BE2C (cell line): ENCODE measurements at regions not wholly inside any gene's neighbourhood (a gene's known extent, or its start where the extent isn't known, plus 50 kb on each side); places are given as distances from the start of the nearest gene placed in this dataset.
"Not testable (repeated sequence)": the region's sequence is repeated elsewhere in the genome, so short reads cannot be mapped to it uniquely, and the experiment has no call there.

Experiments used
- DNase-seq: peaks from one replicate; pipeline ENCODE4 v3.0.0-alpha.2; 2020
- H3K27me3 ChIP-seq: fragments of 250-450 bp; sonication (Bioruptor Pico); 2 replicates; pipeline ENCODE4 v1.5.1; 2020; ENCODE audit warnings: mild to moderate bottlenecking
- H3K36me3 ChIP-seq: fragments of 250-450 bp; sonication (Bioruptor Pico); 2 replicates; pipeline ENCODE4 v1.5.1; 2020; ENCODE audit warnings: mild to moderate bottlenecking
- H3K4me1 ChIP-seq: fragments of 250-450 bp; sonication (Bioruptor Pico); 2 replicates; pipeline ENCODE4 v1.5.1; 2020
- H3K4me3 ChIP-seq: 2 replicates; pipeline ENCODE4 v1.5.1; 2011; ENCODE audit warnings: low read depth, low read length
- H3K9me3 ChIP-seq: fragments of 250-450 bp; sonication (Bioruptor Pico); 2 replicates; pipeline ENCODE4 v1.5.1; 2020
- TF ChIP-seq, protein P1 (sequence below): IDR thresholded peaks from 2 replicates; pipeline ENCODE4 v1.5.1; 2012; ENCODE audit warnings: mild to moderate bottlenecking, low read depth, low read length

DNA sequence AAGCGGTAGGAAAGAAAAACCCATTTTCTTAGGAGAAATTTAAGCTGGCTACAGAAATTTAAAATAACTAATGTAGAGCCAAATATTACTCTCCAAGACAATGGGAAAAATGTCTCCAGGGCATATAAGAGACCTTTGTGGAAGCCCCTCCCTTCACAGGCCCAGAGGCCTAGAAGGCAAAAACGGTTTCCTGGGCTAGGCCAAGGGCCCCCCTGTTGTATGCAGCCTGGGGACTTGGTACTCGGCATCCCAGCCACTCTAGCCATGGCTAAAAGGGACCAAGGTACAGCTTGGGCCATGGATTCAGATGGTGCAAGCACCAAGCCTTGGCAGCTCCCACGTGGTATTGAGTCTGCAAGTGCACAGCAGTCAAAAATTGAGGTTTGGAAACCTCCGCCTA, 90.1 kb downstream of the CGGBP1 start:
- TF ChIP-seq, protein P1, sequence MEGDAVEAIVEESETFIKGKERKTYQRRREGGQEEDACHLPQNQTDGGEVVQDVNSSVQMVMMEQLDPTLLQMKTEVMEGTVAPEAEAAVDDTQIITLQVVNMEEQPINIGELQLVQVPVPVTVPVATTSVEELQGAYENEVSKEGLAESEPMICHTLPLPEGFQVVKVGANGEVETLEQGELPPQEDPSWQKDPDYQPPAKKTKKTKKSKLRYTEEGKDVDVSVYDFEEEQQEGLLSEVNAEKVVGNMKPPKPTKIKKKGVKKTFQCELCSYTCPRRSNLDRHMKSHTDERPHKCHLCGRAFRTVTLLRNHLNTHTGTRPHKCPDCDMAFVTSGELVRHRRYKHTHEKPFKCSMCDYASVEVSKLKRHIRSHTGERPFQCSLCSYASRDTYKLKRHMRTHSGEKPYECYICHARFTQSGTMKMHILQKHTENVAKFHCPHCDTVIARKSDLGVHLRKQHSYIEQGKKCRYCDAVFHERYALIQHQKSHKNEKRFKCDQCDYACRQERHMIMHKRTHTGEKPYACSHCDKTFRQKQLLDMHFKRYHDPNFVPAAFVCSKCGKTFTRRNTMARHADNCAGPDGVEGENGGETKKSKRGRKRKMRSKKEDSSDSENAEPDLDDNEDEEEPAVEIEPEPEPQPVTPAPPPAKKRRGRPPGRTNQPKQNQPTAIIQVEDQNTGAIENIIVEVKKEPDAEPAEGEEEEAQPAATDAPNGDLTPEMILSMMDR, result no peak
- Histone ChIP-seq H3K27me3 (peaks cover 9% of the 10 kb centered on the region), H3K9me3 (no peaks in the 10 kb centered on the region), H3K4me1 (no peaks in the 10 kb centered on the region), H3K36me3 (no peaks in the 10 kb centered on the region), H3K4me3 (no peak overlapping the region)
- no peak for DNase-seq

DNA sequence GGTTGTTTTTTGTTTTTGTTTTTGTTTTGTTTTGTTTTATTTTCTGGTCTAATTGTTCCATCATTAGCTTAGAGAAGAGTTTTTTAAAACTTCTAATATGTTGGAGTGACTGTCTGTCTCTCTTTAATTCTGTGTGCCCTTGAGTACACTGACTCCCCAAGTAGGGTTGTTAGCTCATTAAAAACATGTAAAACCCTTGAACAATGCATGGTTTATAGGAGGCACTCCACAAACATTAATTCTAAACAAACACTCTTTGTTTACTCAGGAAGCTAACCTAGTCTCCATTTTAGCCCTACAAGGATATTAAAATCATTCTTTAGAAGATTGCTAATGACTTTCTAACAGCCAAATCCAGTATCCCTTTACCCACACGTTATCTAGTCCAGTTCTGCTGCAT, 100.5 kb downstream of the CGGBP1 start:
- peaks cover 7% of the 10 kb centered on the region; the same call in 1 of the 2 replicates for H3K27me3 ChIP-seq
- no peak overlapping the region for H3K4me3 ChIP-seq
- no peaks in the 10 kb centered on the region for H3K9me3 ChIP-seq
- TF ChIP-seq, protein P1, result no peak
- no peaks in the 10 kb centered on the region for H3K4me1 ChIP-seq
- DNase-seq, result no peak
- H3K36me3 ChIP-seq, result no peaks in the 10 kb centered on the region

DNA sequence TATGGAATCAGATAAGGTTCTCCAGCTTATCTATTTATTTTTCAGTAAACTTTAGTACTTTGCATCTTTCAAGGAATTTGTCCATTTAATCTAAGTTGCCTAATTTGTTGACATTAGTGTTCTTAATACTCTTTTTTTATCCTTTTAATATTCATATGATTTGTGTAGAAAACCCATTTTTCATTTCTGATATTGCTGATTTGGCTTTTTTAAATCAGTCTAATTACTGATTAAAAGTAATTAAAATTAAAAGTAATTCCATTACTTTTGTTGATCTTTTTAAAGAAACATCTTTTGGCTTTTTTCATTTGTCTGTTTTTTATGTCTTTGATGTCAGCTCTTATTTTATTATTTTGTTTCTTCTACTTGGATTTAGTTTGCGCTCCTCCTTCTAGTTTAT, 101.2 kb downstream of the CGGBP1 start:
- H3K36me3 ChIP-seq, result no peaks in the 10 kb centered on the region
- H3K4me1 ChIP-seq, result no peaks in the 10 kb centered on the region
- TF ChIP-seq, protein P1, result no peak
- H3K27me3 ChIP-seq, result peaks cover 7% of the 10 kb centered on the region; the same call in 1 of the 2 replicates
- H3K9me3 ChIP-seq, result no peaks in the 10 kb centered on the region
- no peak for DNase-seq
- no peak overlapping the region for H3K4me3 ChIP-seq

DNA sequence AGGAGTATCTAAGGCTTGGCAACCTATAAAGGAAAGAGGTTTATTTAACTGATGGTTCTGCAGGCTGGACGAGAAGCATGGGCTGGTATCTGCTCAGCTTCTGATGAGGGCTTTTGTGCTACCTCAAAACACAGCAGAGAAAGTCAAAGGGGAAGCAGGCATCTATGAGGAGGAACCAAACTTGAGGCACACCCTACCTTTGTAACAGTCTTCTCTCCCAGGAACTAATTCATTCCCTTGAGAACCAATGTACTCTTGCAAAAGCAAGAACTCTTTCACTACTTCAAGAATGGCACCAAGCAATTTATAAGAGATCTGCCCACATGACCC, 109.0 kb downstream of the CGGBP1 start:
- H3K4me1 ChIP-seq, result peaks cover 3% of the 10 kb centered on the region; the same call in 1 of the 2 replicates
- no peaks in the 10 kb centered on the region for H3K9me3 ChIP-seq
- H3K4me3 ChIP-seq, result no peak overlapping the region
- H3K27me3 ChIP-seq, result peaks cover 8% of the 10 kb centered on the region
- H3K36me3 ChIP-seq, result no peaks in the 10 kb centered on the region
- TF ChIP-seq, protein P1, result no peak
- DNase-seq, result no peak

DNA sequence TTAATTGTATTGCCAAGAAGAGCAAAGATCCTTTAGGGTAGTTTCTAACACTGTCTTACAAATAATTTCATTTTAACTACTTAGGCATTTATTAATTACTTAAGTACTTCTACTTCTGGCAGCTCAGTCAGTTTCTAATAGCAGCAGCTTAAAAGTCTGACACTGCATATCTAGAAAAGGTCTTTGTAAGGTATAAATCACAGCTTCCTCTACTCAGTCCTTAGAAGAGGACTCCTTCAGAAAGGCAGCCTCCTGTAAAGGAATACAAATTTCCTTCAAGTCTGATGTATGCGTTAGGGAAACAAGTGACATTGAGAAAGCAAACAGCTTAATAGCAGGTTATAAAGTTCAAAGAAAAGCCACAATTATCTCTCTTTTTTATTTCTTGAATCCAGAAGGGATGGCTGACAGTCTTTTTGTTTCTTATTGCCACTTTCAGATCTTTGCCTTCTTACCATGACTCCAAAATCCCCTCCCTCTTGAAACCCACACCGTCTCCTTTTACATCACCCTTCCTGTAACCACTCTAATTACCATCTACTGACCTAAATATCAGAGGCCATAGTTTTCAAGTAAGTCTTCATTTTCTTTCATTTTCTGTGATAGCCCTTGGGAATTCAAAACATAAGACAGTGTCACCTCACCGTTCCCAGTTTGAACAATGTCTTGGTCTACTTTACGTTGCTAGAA, 109.5 kb downstream of the CGGBP1 start:
- DNase-seq, result no peak
- Histone ChIP-seq H3K27me3 (peaks cover 8% of the 10 kb centered on the region), H3K9me3 (no peaks in the 10 kb centered on the region), H3K4me1 (peaks cover 3% of the 10 kb centered on the region; the same call in 1 of the 2 replicates), H3K4me3 (no peak overlapping the region), H3K36me3 (no peaks in the 10 kb centered on the region)
- TF ChIP-seq, protein P1, result no peak

DNA sequence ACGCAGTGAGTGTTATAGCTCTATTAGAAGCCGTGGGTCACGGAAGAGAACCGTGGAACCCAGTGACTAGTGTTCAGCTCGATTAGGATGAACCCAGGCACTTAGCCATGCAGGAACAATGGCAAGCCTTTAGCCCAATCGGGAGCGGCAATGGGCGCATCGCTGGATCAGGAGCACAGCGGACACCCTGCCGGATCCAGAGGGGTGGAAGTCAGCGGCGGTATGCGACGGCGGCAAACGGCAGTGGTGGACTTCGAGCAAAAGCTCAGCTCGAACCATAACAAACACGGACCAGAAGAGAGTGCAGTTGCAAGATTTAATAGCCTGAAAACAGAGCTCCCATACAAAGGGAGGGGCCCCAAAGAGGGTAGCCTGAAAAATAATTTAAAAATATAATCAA, 112.8 kb downstream of the CGGBP1 start:
- not testable (repeated sequence) for DNase-seq, H3K9me3 ChIP-seq, H3K36me3 ChIP-seq, H3K27me3 ChIP-seq, H3K4me3 ChIP-seq, H3K4me1 ChIP-seq

DNA sequence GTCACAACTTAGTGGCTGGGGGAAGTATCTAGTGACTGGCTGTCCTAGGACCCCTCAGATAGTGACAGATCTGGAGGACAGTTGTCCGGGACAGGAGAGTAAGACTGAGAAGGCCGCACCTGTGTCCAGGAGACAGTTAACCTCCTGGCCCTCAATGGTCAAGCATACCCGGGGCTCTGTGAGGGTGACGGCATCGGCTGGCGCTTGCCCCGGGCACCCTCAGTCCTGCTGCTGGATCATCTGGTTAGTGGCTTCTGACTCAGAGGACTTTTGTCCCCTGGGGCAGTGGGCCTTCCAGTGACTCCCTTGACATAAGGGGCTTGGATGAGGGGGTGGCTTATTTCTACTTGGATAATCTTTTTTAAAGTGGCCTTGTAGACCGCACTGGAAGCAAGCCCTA, 116.5 kb downstream of the CGGBP1 start:
- H3K27me3 ChIP-seq, H3K4me3 ChIP-seq, DNase-seq, H3K9me3 ChIP-seq, H3K36me3 ChIP-seq, H3K4me1 ChIP-seq: not testable (repeated sequence)
